HG02870 (cell line): ENCODE measurements at regions not wholly inside any gene's neighbourhood (a gene's known extent, or its start where the extent isn't known, plus 50 kb on each side); places are given as distances from the start of the nearest gene placed in this dataset.

Experiments used
- ATAC-seq: cut with Tn5 transposase; IDR thresholded peaks from one replicate; pipeline ENCODE4 v1.9.1; 2021; ENCODE audit warnings: mild to moderate bottlenecking, moderate library complexity; ENCODE audit not compliant: unreplicated experiment

- no peak for ATAC-seq
Observed at GRCh38 chr10:130425169-130425568, 289.0 kb downstream of the GLRX3 start.

GRCh38 chr10:130425881-130426435, 289.8 kb downstream of the GLRX3 start:
- ATAC-seq = no peak

- ATAC-seq = no peak
Observed at GRCh38 chr10:130427216-130427722, 291.1 kb downstream of the GLRX3 start.

- ATAC-seq = no peak
Observed at GRCh38 chr10:130428936-130429335, 292.7 kb downstream of the GLRX3 start.

GRCh38 chr10:130429809-130430208, 293.6 kb downstream of the GLRX3 start:
- no peak for ATAC-seq

- no peak for ATAC-seq
Observed at GRCh38 chr10:130430291-130430690, 294.1 kb downstream of the GLRX3 start.

DNA sequence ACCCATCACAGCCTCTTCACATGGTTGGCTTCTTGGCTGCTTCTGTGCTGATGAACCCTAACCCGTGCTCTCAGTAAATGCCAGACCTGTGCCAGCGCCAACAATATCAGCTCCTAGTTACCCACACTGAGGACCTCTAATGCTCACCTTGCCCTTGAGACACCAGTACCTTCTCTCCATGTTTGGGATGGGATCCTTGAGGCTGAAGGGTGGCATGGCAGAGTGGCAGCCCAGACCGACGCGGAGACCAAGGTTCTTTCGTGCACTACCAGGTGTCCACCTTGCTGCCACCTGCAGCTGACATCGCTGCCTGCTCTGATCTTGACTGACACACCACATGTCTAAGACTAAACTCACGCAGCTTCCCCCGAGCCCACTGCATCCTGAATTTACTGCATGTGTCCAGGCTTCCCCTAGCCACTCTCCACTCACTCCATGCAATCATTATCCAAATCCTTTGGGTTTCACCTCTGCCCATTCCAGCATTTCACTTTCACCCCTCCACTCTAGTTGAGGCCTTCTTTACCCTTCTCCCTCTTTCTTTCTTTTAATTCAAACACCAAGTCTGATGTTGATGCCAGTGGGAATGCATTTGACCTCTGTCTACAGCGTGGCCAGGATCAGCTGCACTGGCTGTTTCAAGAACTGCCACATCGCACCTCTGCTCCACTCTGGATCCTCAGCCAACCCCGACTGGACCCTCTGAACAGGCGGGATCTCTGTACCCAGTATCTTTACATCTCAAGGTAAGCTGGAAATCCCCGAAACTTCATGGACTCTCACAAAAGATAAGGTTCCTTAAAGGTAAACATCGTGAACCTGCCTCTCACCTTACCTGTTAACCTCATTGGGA, 294.9 kb downstream of the GLRX3 start:
- ATAC-seq = no peak

DNA sequence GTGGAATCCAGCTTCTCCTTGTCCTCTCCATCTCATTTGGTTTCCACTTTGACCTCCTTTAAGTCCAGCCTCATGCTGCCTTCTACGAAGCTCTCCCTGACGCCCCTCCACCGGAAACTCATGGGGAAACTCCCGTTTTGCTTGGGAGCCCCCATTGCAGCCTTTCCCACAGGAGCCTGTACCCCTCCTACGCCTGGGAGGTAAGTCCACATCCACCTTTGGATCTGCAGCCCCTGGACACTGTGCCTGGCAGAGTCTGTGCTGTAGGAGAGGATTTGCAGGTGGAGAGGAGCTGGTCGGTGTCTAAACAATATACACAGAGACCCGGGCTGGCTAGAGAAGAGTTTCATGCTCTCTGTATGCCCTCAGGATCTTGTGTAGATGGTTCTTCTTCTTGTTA, 296.1 kb downstream of the GLRX3 start:
- ATAC-seq = no peak

- ATAC-seq = no peak
Observed at GRCh38 chr10:130432850-130433249, 296.7 kb downstream of the GLRX3 start.

- ATAC-seq = no peak
Observed at GRCh38 chr10:130434446-130435385, 298.5 kb downstream of the GLRX3 start.

- no peak for ATAC-seq
Observed at GRCh38 chr10:130435961-130436360, 299.8 kb downstream of the GLRX3 start.

- no peak for ATAC-seq
Observed at GRCh38 chr10:130438861-130439260, 302.7 kb downstream of the GLRX3 start.

GRCh38 chr10:130439766-130440165, 303.6 kb downstream of the GLRX3 start:
- ATAC-seq = no peak

- no peak for ATAC-seq
Observed at GRCh38 chr10:130440494-130440893, 304.3 kb downstream of the GLRX3 start.

GRCh38 chr10:130440971-130441370, 304.8 kb downstream of the GLRX3 start:
- no peak for ATAC-seq

- no peak for ATAC-seq
Observed at GRCh38 chr10:130443066-130443465, 306.9 kb downstream of the GLRX3 start.

GRCh38 chr10:130453036-130453720, 317.0 kb downstream of the GLRX3 start:
- no peak for ATAC-seq

DNA sequence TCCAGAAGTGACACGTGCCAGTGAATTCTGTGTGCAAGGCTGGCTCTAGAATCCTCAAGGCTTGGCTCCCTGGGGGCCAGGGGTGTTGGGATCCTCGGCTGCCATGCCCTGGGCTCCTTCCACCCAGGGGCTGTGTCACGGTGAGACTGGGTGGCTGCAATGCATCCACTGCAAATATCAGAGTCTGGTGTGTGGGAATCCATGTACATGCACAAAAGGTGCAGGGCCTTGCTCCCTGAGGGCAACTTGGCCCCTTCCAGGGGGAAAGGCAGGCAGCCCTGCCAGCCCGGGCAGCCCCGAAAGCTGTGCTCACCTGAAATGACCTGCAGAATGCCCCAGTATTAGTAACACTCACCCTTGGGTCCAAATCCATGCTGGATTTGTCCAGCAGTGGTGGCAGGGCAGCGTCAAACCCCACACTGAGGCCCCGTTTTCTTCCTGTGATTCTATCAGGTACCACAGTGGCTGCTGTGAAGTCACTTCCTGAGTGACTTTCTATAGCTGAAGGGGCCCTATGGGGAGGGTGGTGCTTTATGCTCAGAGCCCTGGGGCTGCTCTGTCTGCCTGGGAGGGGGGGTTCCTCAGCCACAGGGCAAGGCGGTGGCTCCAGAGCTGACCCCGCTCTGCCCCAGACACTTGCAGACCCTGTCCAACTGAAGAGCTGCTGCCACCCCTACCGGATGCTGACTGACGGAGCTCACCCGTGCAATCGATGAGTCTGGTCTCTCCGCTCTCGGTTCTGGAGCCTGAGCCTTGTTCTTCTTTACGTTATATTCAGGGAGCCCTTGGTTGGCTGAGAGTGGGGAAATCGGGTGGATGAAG, 317.7 kb downstream of the GLRX3 start:
- no peak for ATAC-seq

DNA sequence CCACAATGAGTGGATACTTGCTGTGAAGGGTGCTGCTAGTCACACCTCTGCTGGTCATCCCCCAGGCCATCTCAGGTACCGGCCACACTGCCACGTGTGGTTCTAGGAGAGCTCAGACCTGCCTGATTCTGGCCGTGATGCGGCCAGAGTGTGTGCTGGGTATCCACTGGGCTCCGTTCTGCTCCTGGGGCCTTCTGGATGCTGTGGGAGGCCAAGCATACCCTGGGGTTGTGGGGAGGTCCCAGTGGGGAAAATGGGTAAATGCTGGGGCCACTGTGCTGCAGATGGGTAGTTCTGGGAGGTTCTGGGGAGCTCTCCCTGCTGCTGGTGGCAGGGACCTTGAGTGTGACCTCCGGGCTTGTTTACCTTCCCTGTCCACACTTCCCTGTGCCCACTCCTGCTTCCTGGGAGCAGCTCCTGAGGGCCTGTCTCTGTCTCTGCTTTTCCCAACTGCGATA, 318.4 kb downstream of the GLRX3 start:
- no peak for ATAC-seq
